Stimulated activated naive CD4-positive, alpha-beta T cell (primary cell): ENCODE measurements at regions not wholly inside any gene's neighbourhood (a gene's known extent, or its start where the extent isn't known, plus 50 kb on each side); places are given as distances from the start of the nearest gene placed in this dataset.

ENCODE experiments used
- DNase-seq, 6 experiments: peaks; one replicate each; lab custom pipeline; 2025; lab: John Stamatoyannopoulos, UW

GRCh38 chr12:89857652-89858274 lies 149.1 kb upstream of the ATP2B1 start:
- no peak for DNase-seq

GRCh38 chr12:89856431-89856830 lies 147.8 kb upstream of the ATP2B1 start:
- no peak for DNase-seq

- no peak for DNase-seq
These were observed 140.1 kb upstream of the ATP2B1 start for GRCh38 chr12:89848732-89849131.

GRCh38 chr12:89846473-89847055 lies 137.9 kb upstream of the ATP2B1 start:
- DNase-seq, result no peak

- no peak for DNase-seq
These were observed 137.1 kb upstream of the ATP2B1 start for GRCh38 chr12:89845767-89846166.

- DNase-seq, result no peak
These were observed 136.7 kb upstream of the ATP2B1 start for GRCh38 chr12:89845366-89845765.

GRCh38 chr12:89844539-89844938 lies 135.9 kb upstream of the ATP2B1 start:
- DNase-seq, result no peak

- no peak for DNase-seq
These were observed 131.7 kb upstream of the ATP2B1 start for GRCh38 chr12:89840162-89840922.

- no peak for DNase-seq
These were observed 130.8 kb upstream of the ATP2B1 start for GRCh38 chr12:89839444-89839843.

- no peak for DNase-seq
These were observed 130.2 kb upstream of the ATP2B1 start for GRCh38 chr12:89838833-89839232.

- no peak for DNase-seq
These were observed 127.4 kb upstream of the ATP2B1 start for GRCh38 chr12:89836026-89836425.

- no peak for DNase-seq
These were observed 126.0 kb upstream of the ATP2B1 start for GRCh38 chr12:89834676-89835075.

GRCh38 chr12:89833337-89834252 lies 125.0 kb upstream of the ATP2B1 start:
- DNase-seq, result no peak

GRCh38 chr12:89832336-89832735 lies 123.7 kb upstream of the ATP2B1 start:
- no peak for DNase-seq

- no peak for DNase-seq
These were observed 122.9 kb upstream of the ATP2B1 start for GRCh38 chr12:89831310-89832095.

GRCh38 chr12:89829434-89829975 lies 120.9 kb upstream of the ATP2B1 start:
- DNase-seq, result no peak

- DNase-seq, result no peak
These were observed 119.9 kb upstream of the ATP2B1 start for GRCh38 chr12:89828575-89828974.

GRCh38 chr12:89827592-89827991 lies 119.0 kb upstream of the ATP2B1 start:
- no peak for DNase-seq

- DNase-seq, result no peak
These were observed 117.8 kb upstream of the ATP2B1 start for GRCh38 chr12:89826468-89826867.

- DNase-seq, result no peak
These were observed 117.2 kb upstream of the ATP2B1 start for GRCh38 chr12:89825591-89826449.
